H9 (cell line): ENCODE measurements at regions not wholly inside any gene's neighbourhood (a gene's known extent, or its start where the extent isn't known, plus 50 kb on each side); places are given as distances from the start of the nearest gene placed in this dataset.

Experiments used
- DNase-seq: peaks from one replicate; pipeline ENCODE4 v3.0.0-alpha.2; 2017
- H2AFZ ChIP-seq: one replicate; pipeline ENCODE4 v1.6.1; 2013; ENCODE audit warnings: mild to moderate bottlenecking, low read length, control low read depth, moderate library complexity
- H2AK5ac ChIP-seq: 2 replicates; pipeline ENCODE4 v1.6.1; 2013; ENCODE audit warnings: low read length, control low read depth, mixed read lengths; ENCODE audit not compliant: insufficient read length
- H2BK120ac ChIP-seq: one replicate; pipeline ENCODE4 v1.6.1; 2013; ENCODE audit warnings: low read depth, mild to moderate bottlenecking, low read length, control low read depth, inconsistent platforms; ENCODE audit not compliant: poor library complexity, severe bottlenecking
- H2BK12ac ChIP-seq: 2 replicates; pipeline ENCODE4 v1.6.1; 2013; ENCODE audit warnings: low read length, control low read depth, mixed read lengths, low read depth; ENCODE audit not compliant: insufficient read length
- H2BK15ac ChIP-seq: 2 replicates; pipeline ENCODE4 v1.6.1; 2013; ENCODE audit warnings: low read depth, low read length, control low read depth
- H2BK20ac ChIP-seq: one replicate; pipeline ENCODE4 v1.6.1; 2013; ENCODE audit warnings: low read depth, mild to moderate bottlenecking, low read length, control low read depth, inconsistent platforms; ENCODE audit not compliant: poor library complexity, severe bottlenecking
- H2BK5ac ChIP-seq: 2 replicates; pipeline ENCODE4 v1.6.1; 2013; ENCODE audit warnings: low read length, control low read depth, mixed read lengths; ENCODE audit not compliant: insufficient read length
- H3K14ac ChIP-seq: 2 replicates; pipeline ENCODE4 v1.6.1; 2013; ENCODE audit warnings: low read length, control low read depth; ENCODE audit not compliant: insufficient read depth
- H3K18ac ChIP-seq: 2 replicates; pipeline ENCODE4 v1.6.1; 2013; ENCODE audit warnings: low read depth, mild to moderate bottlenecking, mixed read lengths, low read length, control low read depth; ENCODE audit not compliant: insufficient read length
- H3K23ac ChIP-seq: 2 replicates; pipeline ENCODE4 v1.6.1; 2013; ENCODE audit warnings: low read length, control low read depth, mixed read lengths, low read depth; ENCODE audit not compliant: insufficient read length
- H3K23me2 ChIP-seq: 2 replicates; pipeline ENCODE4 v1.6.1; 2013; ENCODE audit warnings: low read depth, mild to moderate bottlenecking, mixed read lengths, low read length, control low read depth; ENCODE audit not compliant: insufficient read length, poor library complexity, severe bottlenecking
- H3K27ac ChIP-seq: 2 replicates; pipeline ENCODE4 v1.5.1; 2013; ENCODE audit warnings: low read length, control low read depth, mixed read lengths, low read depth; ENCODE audit not compliant: insufficient read length
- H3K27me3 ChIP-seq: 2 replicates; pipeline ENCODE4 v1.6.1; 2013; ENCODE audit warnings: low read length, control low read depth, inconsistent platforms; ENCODE audit not compliant: insufficient read depth
- H3K4ac ChIP-seq: 2 replicates; pipeline ENCODE4 v1.6.1; 2013; ENCODE audit warnings: low read depth, mild to moderate bottlenecking, control low read depth, inconsistent platforms, low read length, moderate library complexity
- H3K4me1 ChIP-seq: 2 replicates; pipeline ENCODE4 v1.6.1; 2013; ENCODE audit warnings: low read length, control low read depth, inconsistent platforms; ENCODE audit not compliant: insufficient read depth
- H3K4me2 ChIP-seq: 2 replicates; pipeline ENCODE4 v1.6.1; 2013; ENCODE audit warnings: low read length, control low read depth, mixed read lengths; ENCODE audit not compliant: insufficient read length, insufficient read depth
- H3K56ac ChIP-seq: 2 replicates; pipeline ENCODE4 v1.6.1; 2013; ENCODE audit warnings: low read depth, mild to moderate bottlenecking, mixed read lengths, low read length, control low read depth; ENCODE audit not compliant: insufficient read length
- H3K79me1 ChIP-seq: 2 replicates; pipeline ENCODE4 v1.6.1; 2013; ENCODE audit warnings: low read depth, mild to moderate bottlenecking, moderate library complexity, low read length, control low read depth, inconsistent platforms; ENCODE audit not compliant: insufficient read depth, poor library complexity, severe bottlenecking
- H3K79me2 ChIP-seq: 2 replicates; pipeline ENCODE4 v1.6.1; 2013; ENCODE audit warnings: low read length, control low read depth, inconsistent platforms; ENCODE audit not compliant: insufficient read depth
- H3K9ac ChIP-seq: 2 replicates; pipeline ENCODE4 v1.6.1; 2013; ENCODE audit warnings: low read length, control low read depth, mixed read lengths; ENCODE audit not compliant: insufficient read length; ENCODE audit errors: extremely low read depth
- H3K9me3 ChIP-seq: one replicate; pipeline ENCODE4 v1.6.1; 2013; ENCODE audit warnings: low read depth, low read length, inconsistent platforms; ENCODE audit not compliant: control insufficient read depth
- H3T11ph ChIP-seq: one replicate; pipeline ENCODE4 v1.6.1; 2013; ENCODE audit warnings: mild to moderate bottlenecking, low read length, control low read depth, inconsistent platforms
- H4K20me1 ChIP-seq: one replicate; pipeline ENCODE4 v1.6.1; 2013; ENCODE audit not compliant: control insufficient read depth, insufficient read length, insufficient read depth
- H4K5ac ChIP-seq: 2 replicates; pipeline ENCODE4 v1.6.1; 2013; ENCODE audit warnings: low read depth, mild to moderate bottlenecking, mixed read lengths, low read length, control low read depth; ENCODE audit not compliant: insufficient read length
- H4K8ac ChIP-seq: replicated peaks from 2 replicates; pipeline ENCODE4 v1.6.1; 2013; ENCODE audit warnings: low read length, control low read depth, mixed read lengths, low read depth; ENCODE audit not compliant: insufficient read length
- H4K91ac ChIP-seq: 2 replicates; pipeline ENCODE4 v1.6.1; 2013; ENCODE audit warnings: low read depth, mild to moderate bottlenecking, moderate library complexity, mixed read lengths, low read length, control low read depth; ENCODE audit not compliant: insufficient read length
- H3K27ac Mint-ChIP-seq, 3 experiments: 2 replicates in 2 of 3; 3 replicates in 1 of 3; pipeline ENCODE4 v1.8.0; 2020 to 2021; ENCODE audit warnings: mixed read lengths in 3 of 3, mild to moderate bottlenecking in 1 of 3, moderate library complexity in 1 of 3
- H3K27me3 Mint-ChIP-seq: 2 replicates; pipeline ENCODE4 v1.8.0; 2021; ENCODE audit warnings: low read depth, mild to moderate bottlenecking, moderate library complexity, mixed read lengths
- H3K36me3 Mint-ChIP-seq, 3 experiments: 2 replicates in 2 of 3; 3 replicates in 1 of 3; pipeline ENCODE4 v1.8.0; 2020 to 2021; ENCODE audit warnings: low read depth in 3 of 3, mixed read lengths in 3 of 3; ENCODE audit not compliant: insufficient read depth in 1 of 3
- H3K4me1 Mint-ChIP-seq, 2 experiments: 2 replicates each; pipeline ENCODE4 v1.8.0; 2020; ENCODE audit warnings: mixed read lengths in 2 of 2
- H3K4me3 Mint-ChIP-seq, 2 experiments: 2 replicates in 1 of 2; 3 replicates in 1 of 2; pipeline ENCODE4 v1.8.0; 2020 to 2021; ENCODE audit warnings: mild to moderate bottlenecking in 2 of 2, mixed read lengths in 2 of 2, moderate library complexity in 1 of 2
- H3K9me3 Mint-ChIP-seq, 2 experiments: 2 replicates in 1 of 2; 3 replicates in 1 of 2; pipeline ENCODE4 v1.8.0; 2020; ENCODE audit warnings: mild to moderate bottlenecking in 2 of 2, mixed read lengths in 2 of 2, moderate library complexity in 1 of 2
- WGBS: extraction: QIAGEN DNeasy Blood & Tissue Kit; methylation state at CpG from one replicate; pipeline ENCODE4 v1.1.7; 2013; ENCODE audit warnings: missing lambda C conversion rate, low lambda C conversion rate, mixed read lengths; ENCODE audit not compliant: insufficient read length; ENCODE audit errors: extremely low coverage; 5-methylcytosine and 5-hydroxymethylcytosine counted together
- TF ChIP-seq, protein P1 (sequence below): fragments of 200-600 bp; sonication (generic); conservative IDR thresholded peaks from 3 replicates; pipeline ENCODE4 v1.8.0; 2021; ENCODE audit warnings: antibody characterized with exemption, mild to moderate bottlenecking

DNA sequence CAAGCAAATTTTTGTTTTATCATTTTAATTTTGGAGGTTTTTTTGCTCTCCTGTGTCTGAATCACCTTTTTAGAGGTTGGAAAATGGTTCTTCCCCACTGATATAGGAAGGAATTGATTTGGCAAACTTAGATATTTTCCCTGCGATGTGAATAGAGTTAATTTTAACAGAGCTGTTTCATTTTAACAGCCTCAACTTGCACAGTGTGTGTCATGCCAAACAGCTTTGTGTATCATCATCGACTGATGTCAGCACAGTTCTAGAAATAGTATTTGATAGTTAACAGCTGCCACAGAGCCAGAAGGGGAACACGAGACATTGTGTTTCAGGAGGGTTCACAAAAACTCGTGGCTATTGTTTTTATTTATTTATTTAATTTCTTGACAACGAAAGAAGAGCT lies 243.1 kb upstream of the FOXN3 start:
- Histone ChIP-seq H2BK20ac (no peak overlapping the region), H3T11ph (no peak overlapping the region), H3K23me2 (no peaks in the 10 kb centered on the region), H4K91ac (no peak overlapping the region), H2AK5ac (no peak overlapping the region), H3K14ac (no peak overlapping the region), H3K27me3 (no peaks in the 10 kb centered on the region), H4K8ac (no peak overlapping the region), H3K79me1 (no peaks in the 10 kb centered on the region), H3K4ac (no peak overlapping the region), H2AFZ (no peak overlapping the region), H2BK5ac (no peak overlapping the region), H4K20me1 (no peaks in the 10 kb centered on the region), H3K4me2 (no peak overlapping the region), H2BK120ac (no peak overlapping the region), H3K56ac (no peak overlapping the region), H3K9ac (no peak overlapping the region), H3K18ac (no peak overlapping the region), H4K5ac (no peak overlapping the region), H2BK12ac (no peak overlapping the region), H2BK15ac (no peak overlapping the region), H3K27ac (no peak overlapping the region), H3K9me3 (no peaks in the 10 kb centered on the region), H3K79me2 (no peaks in the 10 kb centered on the region), H3K23ac (no peak overlapping the region), H3K4me1 (no peaks in the 10 kb centered on the region)
- Mint-ChIP-seq H3K27ac (no peak overlapping the region), H3K4me1 (peaks cover 0 to 3% of the 10 kb centered on the region in 2 experiments; a peak in 1 of 4 replicates), H3K27me3 (no peaks in the 10 kb centered on the region; the same call in 1 of the 2 replicates), H3K9me3 (peaks cover 5 to 23% of the 10 kb centered on the region in 2 experiments; a peak in 4 of 5 replicates), H3K36me3 (peaks cover 4 to 10% (median 8%) of the 10 kb centered on the region in 3 experiments), H3K4me3 (no peak overlapping the region)
- no CpG with 5 or more reads among the region's 5 CpGs for WGBS
- TF ChIP-seq, protein P1, sequence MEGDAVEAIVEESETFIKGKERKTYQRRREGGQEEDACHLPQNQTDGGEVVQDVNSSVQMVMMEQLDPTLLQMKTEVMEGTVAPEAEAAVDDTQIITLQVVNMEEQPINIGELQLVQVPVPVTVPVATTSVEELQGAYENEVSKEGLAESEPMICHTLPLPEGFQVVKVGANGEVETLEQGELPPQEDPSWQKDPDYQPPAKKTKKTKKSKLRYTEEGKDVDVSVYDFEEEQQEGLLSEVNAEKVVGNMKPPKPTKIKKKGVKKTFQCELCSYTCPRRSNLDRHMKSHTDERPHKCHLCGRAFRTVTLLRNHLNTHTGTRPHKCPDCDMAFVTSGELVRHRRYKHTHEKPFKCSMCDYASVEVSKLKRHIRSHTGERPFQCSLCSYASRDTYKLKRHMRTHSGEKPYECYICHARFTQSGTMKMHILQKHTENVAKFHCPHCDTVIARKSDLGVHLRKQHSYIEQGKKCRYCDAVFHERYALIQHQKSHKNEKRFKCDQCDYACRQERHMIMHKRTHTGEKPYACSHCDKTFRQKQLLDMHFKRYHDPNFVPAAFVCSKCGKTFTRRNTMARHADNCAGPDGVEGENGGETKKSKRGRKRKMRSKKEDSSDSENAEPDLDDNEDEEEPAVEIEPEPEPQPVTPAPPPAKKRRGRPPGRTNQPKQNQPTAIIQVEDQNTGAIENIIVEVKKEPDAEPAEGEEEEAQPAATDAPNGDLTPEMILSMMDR: no peak
- no peak for DNase-seq
